Activated CD8-positive, alpha-beta T cell treated with anti-CD3 and anti-CD28 coated beads, Interleukin-2, amount 10 ng/mL, durations not matched to agents 7 days and 5 days (primary cell): ENCODE measurements at regions not wholly inside any gene's neighbourhood (a gene's known extent, or its start where the extent isn't known, plus 50 kb on each side); places are given as distances from the start of the nearest gene placed in this dataset.

ENCODE experiments used
- ATAC-seq: fragments of 150-1000 bp; cut with Tn5 transposase; one replicate; pipeline ENCODE4 v1.10.0; 2021; ENCODE audit warnings: moderate library complexity
- CTCF ChIA-PET: fragments of 350-600 bp; sonication (Branson Sonifier 250); formaldehyde crosslinking; loops from one replicate; lab custom pipeline; 2021; ENCODE audit warnings: antibody characterized with exemption; lab: Charles Lee
- POLR2A ChIA-PET: fragments of 350-600 bp; sonication (Branson Sonifier 250); formaldehyde crosslinking; loops from one replicate; lab custom pipeline; 2021; ENCODE audit warnings: antibody characterized with exemption; lab: Charles Lee
- DNase-seq: peaks from one replicate; pipeline ENCODE4 v3.0.0-alpha.2; 2020
- H3K27ac Mint-ChIP-seq: one replicate; pipeline ENCODE4 v1.8.0; 2021; ENCODE audit warnings: mild to moderate bottlenecking, mixed read lengths
- H3K27me3 Mint-ChIP-seq: one replicate; pipeline ENCODE4 v1.8.0; 2021; ENCODE audit warnings: low read depth, mixed read lengths
- H3K36me3 Mint-ChIP-seq: one replicate; pipeline ENCODE4 v1.8.0; 2021; ENCODE audit warnings: low read depth, mixed read lengths
- H3K4me1 Mint-ChIP-seq: one replicate; pipeline ENCODE4 v1.8.0; 2021; ENCODE audit warnings: low read depth, mixed read lengths
- H3K4me3 Mint-ChIP-seq: one replicate; pipeline ENCODE4 v1.8.0; 2021; ENCODE audit warnings: mild to moderate bottlenecking, mixed read lengths
- H3K9me3 Mint-ChIP-seq: one replicate; pipeline ENCODE4 v1.8.0; 2022; ENCODE audit warnings: mixed read lengths; ENCODE audit not compliant: insufficient read depth

- DNase-seq (no peak), ATAC-seq (no peak)
- CTCF ChIA-PET: no interaction called here
- peaks cover 7% of the 10 kb centered on the region for H3K4me1 Mint-ChIP-seq
- H3K4me3 Mint-ChIP-seq: no peak overlapping the region
- H3K36me3 Mint-ChIP-seq: no peaks in the 10 kb centered on the region
- peaks cover 2% of the 10 kb centered on the region for H3K27me3 Mint-ChIP-seq
- POLR2A ChIA-PET: no interaction called here
- H3K27ac Mint-ChIP-seq: no peak overlapping the region
- H3K9me3 Mint-ChIP-seq: no peaks in the 10 kb centered on the region
Observed at GRCh38 chr12:67508830-67509229, 139.7 kb upstream of the DYRK2 start.

GRCh38 chr12:67509666-67510386, 138.7 kb upstream of the DYRK2 start:
- POLR2A ChIA-PET: no interaction called here
- no peak overlapping the region for H3K4me3 Mint-ChIP-seq

GRCh38 chr12:67512061-67512460, 136.5 kb upstream of the DYRK2 start:
- no peak for DNase-seq
- Mint-ChIP-seq H3K4me3 (no peak overlapping the region), H3K27ac (peak overlapping the region; percentile 21), H3K9me3 (peaks cover 3% of the 10 kb centered on the region), H3K4me1 (peaks cover 33% of the 10 kb centered on the region), H3K27me3 (peaks cover 2% of the 10 kb centered on the region), H3K36me3 (peaks cover 6% of the 10 kb centered on the region)
- ChIA-PET POLR2A (no interaction called here), CTCF (interaction anchor here (0.6 to 1.4 kb wide), 5 partner anchors 17 to 156 kb away, joined by 3 to 4 read pairs (median 3); no protein-coding TSS in a partner anchor)
- no peak for ATAC-seq

More at GRCh38 chr12:67509666-67510386, 138.7 kb upstream of the DYRK2 start:
- peaks cover under 1% of the 10 kb centered on the region for H3K36me3 Mint-ChIP-seq
- H3K27ac Mint-ChIP-seq: no peak overlapping the region
- no peak for DNase-seq
- ATAC-seq: no peak
- H3K4me1 Mint-ChIP-seq: peaks cover 10% of the 10 kb centered on the region
- CTCF ChIA-PET: no interaction called here
- peaks cover 2% of the 10 kb centered on the region for H3K27me3 Mint-ChIP-seq
- H3K9me3 Mint-ChIP-seq: peaks cover 3% of the 10 kb centered on the region

- ATAC-seq (no peak), DNase-seq (no peak)
- H3K4me3 Mint-ChIP-seq: no peak overlapping the region
- POLR2A ChIA-PET: no interaction called here
- CTCF ChIA-PET: interaction anchor here (1.4 to 1.6 kb wide), 2 partner anchors 12 to 14 kb away, joined by 3 read pairs; no protein-coding TSS in a partner anchor
- H3K4me1 Mint-ChIP-seq: peaks cover 36% of the 10 kb centered on the region
- H3K9me3 Mint-ChIP-seq: peaks cover 3% of the 10 kb centered on the region
- H3K36me3 Mint-ChIP-seq: peaks cover 6% of the 10 kb centered on the region
- H3K27me3 Mint-ChIP-seq: peaks cover 2% of the 10 kb centered on the region
- no peak overlapping the region for H3K27ac Mint-ChIP-seq
Observed at GRCh38 chr12:67514502-67514901, 134.0 kb upstream of the DYRK2 start.

- peak overlapping the region; percentile 43 for H3K4me3 Mint-ChIP-seq
- POLR2A ChIA-PET: interaction anchor here (0.5 to 1.9 kb wide), 3 partner anchors 76 to 134 kb away, joined by 4 to 7 read pairs (median 5); partner anchors contain the start of gene DYRK2
Observed at GRCh38 chr12:67515679-67516340, 132.7 kb upstream of the DYRK2 start.

GRCh38 chr12:67517181-67517887, 131.2 kb upstream of the DYRK2 start:
- Mint-ChIP-seq H3K4me1 (peaks cover 31% of the 10 kb centered on the region), H3K27me3 (peaks cover under 1% of the 10 kb centered on the region), H3K36me3 (peaks cover 6% of the 10 kb centered on the region), H3K9me3 (peaks cover 3% of the 10 kb centered on the region), H3K27ac (peak overlapping the region; percentile 57), H3K4me3 (no peak overlapping the region)
- ChIA-PET CTCF (no interaction called here), POLR2A (no interaction called here)
- ATAC-seq (no peak), DNase-seq (no peak)

More at GRCh38 chr12:67515679-67516340, 132.7 kb upstream of the DYRK2 start:
- Mint-ChIP-seq H3K9me3 (peaks cover 3% of the 10 kb centered on the region), H3K36me3 (peaks cover 6% of the 10 kb centered on the region), H3K27me3 (peaks cover 2% of the 10 kb centered on the region), H3K4me1 (peaks cover 36% of the 10 kb centered on the region), H3K27ac (peak overlapping the region; percentile 79)
- CTCF ChIA-PET: interaction anchor here (0.8 to 1.5 kb wide), 4 partner anchors 74 to 427 kb away, joined by 3 to 5 read pairs (median 3); no protein-coding TSS in a partner anchor
- ATAC-seq (peak; percentile 86), DNase-seq (peak; percentile 72)

GRCh38 chr12:67519484-67520433, 128.8 kb upstream of the DYRK2 start:
- no peaks in the 10 kb centered on the region for H3K27me3 Mint-ChIP-seq
- no peak overlapping the region for H3K27ac Mint-ChIP-seq
- DNase-seq (no peak), ATAC-seq (no peak)
- peaks cover 26% of the 10 kb centered on the region for H3K4me1 Mint-ChIP-seq
- H3K4me3 Mint-ChIP-seq: no peak overlapping the region
- ChIA-PET POLR2A (no interaction called here), CTCF (no interaction called here)
- no peaks in the 10 kb centered on the region for H3K9me3 Mint-ChIP-seq
- peaks cover 6% of the 10 kb centered on the region for H3K36me3 Mint-ChIP-seq

GRCh38 chr12:67520606-67521005, 127.9 kb upstream of the DYRK2 start:
- Mint-ChIP-seq H3K36me3 (no peaks in the 10 kb centered on the region), H3K4me3 (no peak overlapping the region), H3K27me3 (no peaks in the 10 kb centered on the region), H3K4me1 (peaks cover 18% of the 10 kb centered on the region), H3K27ac (no peak overlapping the region), H3K9me3 (no peaks in the 10 kb centered on the region)
- ChIA-PET CTCF (no interaction called here), POLR2A (no interaction called here)
- no peak for ATAC-seq
- no peak for DNase-seq

GRCh38 chr12:67522222-67522621, 126.3 kb upstream of the DYRK2 start:
- DNase-seq (no peak), ATAC-seq (no peak)
- no peak overlapping the region for H3K4me3 Mint-ChIP-seq
- no peak overlapping the region for H3K27ac Mint-ChIP-seq
- no peaks in the 10 kb centered on the region for H3K36me3 Mint-ChIP-seq
- ChIA-PET POLR2A (no interaction called here), CTCF (no interaction called here)
- no peaks in the 10 kb centered on the region for H3K9me3 Mint-ChIP-seq
- peaks cover 2% of the 10 kb centered on the region for H3K4me1 Mint-ChIP-seq
- no peaks in the 10 kb centered on the region for H3K27me3 Mint-ChIP-seq

- Mint-ChIP-seq H3K27ac (no peak overlapping the region), H3K27me3 (no peaks in the 10 kb centered on the region), H3K36me3 (no peaks in the 10 kb centered on the region), H3K4me3 (no peak overlapping the region), H3K4me1 (no peaks in the 10 kb centered on the region), H3K9me3 (no peaks in the 10 kb centered on the region)
- CTCF ChIA-PET: interaction anchor here (1.5 kb wide), 1 partner anchor 14 kb away, joined by 3 read pairs; no protein-coding TSS in a partner anchor
- no peak for ATAC-seq
- no peak for DNase-seq
- POLR2A ChIA-PET: no interaction called here
Observed at GRCh38 chr12:67523538-67523937, 125.0 kb upstream of the DYRK2 start.
